HG03066 (cell line): ENCODE measurements at regions not wholly inside any gene's neighbourhood (a gene's known extent, or its start where the extent isn't known, plus 50 kb on each side); places are given as distances from the start of the nearest gene placed in this dataset.

Experiments used
- ATAC-seq: cut with Tn5 transposase; IDR thresholded peaks from one replicate; pipeline ENCODE4 v1.9.1; 2021; ENCODE audit warnings: low read depth; ENCODE audit not compliant: unreplicated experiment

- ATAC-seq = no peak
Observed at GRCh38 chr11:19482319-19483100, 230.1 kb upstream of the NAV2 start.

GRCh38 chr11:19480540-19480939 lies 232.1 kb upstream of the NAV2 start:
- ATAC-seq = no peak

- ATAC-seq = no peak
Observed at GRCh38 chr11:19478891-19479290, 233.7 kb upstream of the NAV2 start.

- ATAC-seq = peak; percentile 84
Observed at GRCh38 chr11:19474954-19475721, 234.4 kb upstream of the E2F8 start.

- ATAC-seq = no peak
Observed at GRCh38 chr11:19474211-19474610, 233.5 kb upstream of the E2F8 start.

- ATAC-seq = no peak
Observed at GRCh38 chr11:19472679-19473078, 231.9 kb upstream of the E2F8 start.

GRCh38 chr11:19467904-19468303 lies 227.2 kb upstream of the E2F8 start:
- ATAC-seq = no peak

GRCh38 chr11:19466314-19466713 lies 225.6 kb upstream of the E2F8 start:
- no peak for ATAC-seq

GRCh38 chr11:19463976-19464375 lies 223.2 kb upstream of the E2F8 start:
- no peak for ATAC-seq

- no peak for ATAC-seq
Observed at GRCh38 chr11:19460718-19461405, 220.1 kb upstream of the E2F8 start.

- ATAC-seq = no peak
Observed at GRCh38 chr11:19459240-19459639, 218.5 kb upstream of the E2F8 start.

GRCh38 chr11:19458721-19459120 lies 218.0 kb upstream of the E2F8 start:
- no peak for ATAC-seq

- no peak for ATAC-seq
Observed at GRCh38 chr11:19458231-19458630, 217.5 kb upstream of the E2F8 start.

GRCh38 chr11:19455731-19456130 lies 215.0 kb upstream of the E2F8 start:
- ATAC-seq = no peak

- no peak for ATAC-seq
Observed at GRCh38 chr11:19453651-19454257, 213.0 kb upstream of the E2F8 start.

- no peak for ATAC-seq
Observed at GRCh38 chr11:19451609-19452008, 210.9 kb upstream of the E2F8 start.

- ATAC-seq = no peak
Observed at GRCh38 chr11:19450282-19450681, 209.5 kb upstream of the E2F8 start.

GRCh38 chr11:19448651-19449050 lies 207.9 kb upstream of the E2F8 start:
- ATAC-seq = no peak

- ATAC-seq = no peak
Observed at GRCh38 chr11:19447150-19447566, 206.4 kb upstream of the E2F8 start.

- no peak for ATAC-seq
Observed at GRCh38 chr11:19445771-19446170, 205.0 kb upstream of the E2F8 start.

GRCh38 chr11:19444231-19444630 lies 203.5 kb upstream of the E2F8 start:
- ATAC-seq = no peak
